Body of pancreas (tissue), 4 donors: ENCODE measurements at regions not wholly inside any gene's neighbourhood (a gene's known extent, or its start where the extent isn't known, plus 50 kb on each side); places are given as distances from the start of the nearest gene placed in this dataset.

ENCODE experiments used
- ATAC-seq: fragments of 150-250 bp; one replicate; pipeline ENCODE4 v1.9.1; 2016
- DNase-seq, 4 donors: peaks; one replicate each; pipeline ENCODE4 v3.0.0-alpha.2; 2019
- H3K27ac ChIP-seq, 4 donors: fragments of 200-600 bp; sonication (generic); 1 replicate in 3 of 4; 2 replicates in 1 of 4; pipeline versions ENCODE4 v1.5.1 to v1.6.1; 2016 to 2019; ENCODE audit warnings: mild to moderate bottlenecking in 1 of 4, mixed read lengths in 1 of 4, moderate library complexity in 1 of 4
- H3K27me3 ChIP-seq, 2 donors: fragments of 200-600 bp; sonication (generic); one replicate each; pipeline ENCODE4 v1.6.0; 2016; ENCODE audit warnings: mild to moderate bottlenecking in 1 of 2
- H3K36me3 ChIP-seq, 2 donors: fragments of 200-600 bp; sonication (generic); replicated peaks in 1 of 2; 2 replicates each; pipeline ENCODE4 v1.5.1; 2016; ENCODE audit warnings: low read depth in 2 of 2; ENCODE audit not compliant: insufficient read depth in 1 of 2
- H3K4me1 ChIP-seq: fragments of 200-600 bp; sonication (generic); one replicate; pipeline ENCODE4 v1.6.0; 2016
- H3K4me3 ChIP-seq, 2 donors: fragments of 200-600 bp; sonication (generic); 1 replicate in 1 of 2; 2 replicates in 1 of 2; pipeline ENCODE4 v1.5.1; 2016 to 2019
- H3K9me3 ChIP-seq, 3 donors: fragments of 200-600 bp; sonication (generic); 1 replicate in 2 of 3; 2 replicates in 1 of 3; pipeline ENCODE4 v1.5.1; 2016
- CTCF ChIP-seq, 7 experiments: fragments of 450-650 bp in 4 of 7; fragments of 200-600 bp in 3 of 7; sonication (generic) in 3 of 7; IDR thresholded peaks; one replicate each; pipeline ENCODE4 v1.5.1; 2016 to 2019; ENCODE audit warnings: antibody characterized with exemption in 7 of 7
- POLR2A ChIP-seq, 3 donors: fragments of 450-650 bp; IDR thresholded peaks; one replicate each; pipeline ENCODE4 v1.6.1; 2016; ENCODE audit warnings: antibody characterized with exemption in 3 of 3, mild to moderate bottlenecking in 2 of 3
- WGBS, 2 donors: methylation state at CpG; one replicate each; pipeline ENCODE4 v1.1.5; 2017; 5-methylcytosine and 5-hydroxymethylcytosine counted together
- intact Hi-C: fragments of 100-400 bp; cut with DNase I; formaldehyde crosslinking; loops from one replicate; pipeline ENCODE4 v1.15.1; 2023

GRCh38 chr11:129282634-129283033 is 90.5 kb upstream of the ARHGAP32 start:
- no peaks in the 10 kb centered on the region for H3K36me3 ChIP-seq
- DNase-seq (no peak), ATAC-seq (no peak)
- no peaks in the 10 kb centered on the region for H3K9me3 ChIP-seq
- no peak for TF ChIP-seq CTCF (IDR thresholded peaks at IDR 0.05)
- TF ChIP-seq POLR2A (IDR thresholded peaks at IDR 0.05), result no peak
- H3K27me3 ChIP-seq, result no peaks in the 10 kb centered on the region
- peaks cover 58% of the 10 kb centered on the region for H3K4me1 ChIP-seq
- peak overlapping the region in 1 of 4 donors; percentile 9 for H3K27ac ChIP-seq
- WGBS, 2 donors, result 77 to 78% methylated on average over 2 of the region's 2 CpGs
- intact Hi-C loops, result no loop called here
- H3K4me3 ChIP-seq, result no peak overlapping the region

GRCh38 chr11:129281471-129282415 is 89.6 kb upstream of the ARHGAP32 start:
- H3K4me1 ChIP-seq, result peaks cover 58% of the 10 kb centered on the region

GRCh38 chr11:129280027-129280811 is 88.1 kb upstream of the ARHGAP32 start:
- Histone ChIP-seq H3K36me3 (no peaks in the 10 kb centered on the region), H3K27me3 (no peaks in the 10 kb centered on the region), H3K9me3 (no peaks in the 10 kb centered on the region), H3K27ac (peak overlapping the region; percentile 33 to 62 (median 40)), H3K4me3 (peak overlapping the region; percentile 13 to 61), H3K4me1 (peaks cover 60% of the 10 kb centered on the region)
- WGBS, 2 donors, result 19 to 24% methylated on average over 16 of the region's 16 CpGs
- ATAC-seq (no peak), DNase-seq (no peak)
- TF ChIP-seq CTCF (IDR thresholded peaks at IDR 0.05) (no peak), POLR2A (IDR thresholded peaks at IDR 0.05) (no peak)
- intact Hi-C loops, result no loop called here

More at GRCh38 chr11:129281471-129282415, 89.6 kb upstream of the ARHGAP32 start:
- no peak for DNase-seq
- Histone ChIP-seq H3K36me3 (no peaks in the 10 kb centered on the region), H3K9me3 (no peaks in the 10 kb centered on the region), H3K27ac (no peak overlapping the region), H3K27me3 (no peaks in the 10 kb centered on the region), H3K4me3 (no peak overlapping the region)
- ATAC-seq, result no peak
- TF ChIP-seq CTCF (IDR thresholded peaks at IDR 0.05) (no peak), POLR2A (IDR thresholded peaks at IDR 0.05) (no peak)
- 87 to 90% methylated on average over 11 of the region's 11 CpGs for WGBS, 2 donors
- intact Hi-C loops, result no loop called here

- DNase-seq (peak; percentile 79 to 86 (median 82)), ATAC-seq (peak; percentile 90)
- no peaks in the 10 kb centered on the region for H3K9me3 ChIP-seq
- intact Hi-C loops, result loop anchor here (10.0 kb wide), 1 partner anchor 45 kb away; no protein-coding TSS in a partner anchor
- H3K4me3 ChIP-seq, result peak overlapping the region; percentile 13 to 61
- peak in 2 of 3 donors; percentile 54 to 55 for TF ChIP-seq POLR2A (IDR thresholded peaks at IDR 0.05)
- TF ChIP-seq CTCF (IDR thresholded peaks at IDR 0.05), result peak in 1 of 7 experiments; percentile 44
- H3K36me3 ChIP-seq, result no peaks in the 10 kb centered on the region
- no peaks in the 10 kb centered on the region for H3K27me3 ChIP-seq
- peak overlapping the region; percentile 34 to 62 (median 46) for H3K27ac ChIP-seq
- peaks cover 62% of the 10 kb centered on the region for H3K4me1 ChIP-seq
- whole genome bisulfite sequencing, 2 donors, result 0 to 2% methylated on average over 12 to 39 of the region's 103 CpGs
Observed at GRCh38 chr11:129279326-129280026, 87.4 kb upstream of the ARHGAP32 start.
